ENCODE measurements at regions not wholly inside any gene's neighbourhood (a gene's known extent, or its start where the extent isn't known, plus 50 kb on each side); places are given as distances from the start of the nearest gene placed in this dataset.

GRCh38 chr2:196362973-196363549, 191.7 kb upstream of the STK17B start:
- DNase-seq = no peak

DNA sequence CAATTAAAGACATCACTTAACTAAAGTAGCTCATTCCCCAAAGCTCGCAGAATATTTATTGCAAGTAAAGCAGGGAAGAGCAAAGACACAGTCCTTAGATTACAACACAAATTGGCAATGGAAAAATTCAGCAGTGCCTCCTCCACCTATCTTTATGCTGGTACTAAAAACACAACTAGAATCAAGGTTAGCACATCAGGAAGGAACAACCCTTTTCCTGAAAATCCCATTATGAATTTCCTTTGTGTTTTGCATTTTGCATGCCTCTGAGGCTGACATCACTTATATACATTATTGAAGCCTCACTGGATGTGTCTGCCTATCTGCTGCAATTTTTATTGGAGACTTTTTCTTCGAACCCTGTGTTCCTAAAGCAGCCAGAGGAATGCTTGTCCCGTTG, 193.8 kb upstream of the STK17B start:
- no peak for DNase-seq

- no peak for DNase-seq
These were observed 194.5 kb upstream of the STK17B start for GRCh38 chr2:196365923-196366322.

DNA sequence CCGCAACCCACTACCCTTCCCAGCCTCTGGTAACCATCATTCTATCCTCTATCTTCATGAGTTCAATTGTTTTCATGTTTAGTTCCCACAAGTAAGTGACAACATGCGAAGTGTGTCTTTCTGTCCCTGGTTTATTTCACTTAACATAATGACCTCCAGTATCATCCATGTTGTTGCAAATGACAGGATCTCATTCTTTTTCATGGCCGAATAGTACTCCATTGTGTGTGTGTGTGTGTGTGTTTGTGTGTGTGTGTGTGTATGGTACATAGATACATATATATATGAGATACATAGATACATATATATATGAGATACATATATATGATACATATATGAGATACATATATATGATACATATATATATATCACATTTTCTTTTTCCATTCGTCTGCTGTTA, 196.3 kb upstream of the STK17B start:
- no peak for DNase-seq

DNA sequence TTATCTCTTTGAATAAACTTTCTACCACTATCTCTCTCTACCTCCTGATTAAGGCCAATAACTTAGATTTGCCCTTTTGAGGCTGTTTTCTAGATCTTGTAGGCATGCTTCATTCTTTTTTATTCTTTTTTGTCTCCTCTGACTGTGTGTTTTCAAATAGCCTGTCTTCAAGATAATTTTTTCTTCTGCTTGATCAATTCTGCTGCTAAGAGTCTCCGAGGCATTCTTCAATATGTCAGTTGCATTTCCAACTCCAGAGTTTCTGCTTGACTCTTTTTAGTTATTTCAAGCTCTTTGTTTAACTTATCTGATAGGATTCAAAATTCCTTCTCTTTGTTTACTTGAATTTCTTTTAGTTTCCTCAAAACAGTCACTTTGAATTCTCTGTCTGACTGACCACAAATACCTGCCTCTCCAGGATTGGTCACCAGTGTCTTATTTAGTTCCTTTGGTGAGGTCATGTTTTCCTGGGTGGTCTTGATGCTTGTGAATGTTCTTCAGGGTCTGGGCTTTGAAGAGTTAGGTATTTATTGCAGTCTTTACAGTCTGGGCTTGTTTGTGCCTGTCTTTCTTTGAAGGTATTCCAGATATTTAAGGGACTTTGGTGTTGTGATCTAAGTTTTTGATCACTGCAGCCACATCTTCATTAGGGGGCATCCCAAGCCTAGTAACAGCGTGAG, 197.3 kb upstream of the STK17B start:
- no peak for DNase-seq

DNA sequence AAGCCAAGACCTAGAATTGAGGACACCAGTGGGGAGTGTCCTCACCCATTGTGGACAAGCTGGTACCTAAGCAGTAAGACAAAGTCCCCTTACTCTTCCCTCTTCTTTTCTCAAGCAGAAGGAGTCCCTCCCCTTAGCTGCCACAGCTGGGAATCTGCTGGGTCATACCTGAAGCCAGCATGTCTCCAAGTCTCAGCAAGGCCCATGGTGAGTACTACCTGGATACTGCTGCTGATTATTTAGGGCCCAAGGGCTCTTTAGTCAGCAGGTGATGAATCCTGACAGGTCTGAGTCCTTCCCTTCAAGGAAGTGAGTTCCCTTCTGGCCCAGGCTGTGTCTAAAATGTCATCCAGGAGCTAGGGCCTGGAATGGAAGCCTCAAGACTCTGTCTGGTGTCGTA, 198.6 kb upstream of the STK17B start:
- no peak for DNase-seq

- no peak for DNase-seq
These were observed 199.0 kb upstream of the STK17B start for GRCh38 chr2:196370381-196370780.

DNA sequence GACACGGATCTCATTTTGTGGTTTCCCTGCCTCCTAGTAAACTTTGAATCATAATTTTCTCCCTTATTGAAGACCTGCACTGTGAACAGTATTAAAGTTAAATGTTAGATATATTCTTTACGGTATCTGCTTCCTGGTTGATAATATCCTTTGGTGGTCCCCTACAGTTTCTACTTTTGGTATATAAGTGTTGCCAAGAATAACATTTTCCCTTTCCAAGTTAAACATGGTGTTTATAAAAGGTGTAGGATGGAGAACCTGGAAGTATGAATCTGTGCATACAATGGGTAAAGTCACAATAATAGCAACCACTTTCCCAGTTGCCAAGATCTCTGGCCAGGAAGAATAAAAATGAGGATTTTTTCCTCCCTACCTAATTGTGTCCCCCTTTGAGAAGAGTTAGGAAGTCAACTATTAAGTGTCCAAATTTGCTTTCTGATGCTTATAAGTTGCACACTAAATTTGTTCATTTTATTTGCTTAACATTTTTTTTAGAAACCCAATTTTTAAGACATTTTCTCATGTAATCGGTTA, 201.0 kb upstream of the STK17B start:
- DNase-seq = no peak

DNA sequence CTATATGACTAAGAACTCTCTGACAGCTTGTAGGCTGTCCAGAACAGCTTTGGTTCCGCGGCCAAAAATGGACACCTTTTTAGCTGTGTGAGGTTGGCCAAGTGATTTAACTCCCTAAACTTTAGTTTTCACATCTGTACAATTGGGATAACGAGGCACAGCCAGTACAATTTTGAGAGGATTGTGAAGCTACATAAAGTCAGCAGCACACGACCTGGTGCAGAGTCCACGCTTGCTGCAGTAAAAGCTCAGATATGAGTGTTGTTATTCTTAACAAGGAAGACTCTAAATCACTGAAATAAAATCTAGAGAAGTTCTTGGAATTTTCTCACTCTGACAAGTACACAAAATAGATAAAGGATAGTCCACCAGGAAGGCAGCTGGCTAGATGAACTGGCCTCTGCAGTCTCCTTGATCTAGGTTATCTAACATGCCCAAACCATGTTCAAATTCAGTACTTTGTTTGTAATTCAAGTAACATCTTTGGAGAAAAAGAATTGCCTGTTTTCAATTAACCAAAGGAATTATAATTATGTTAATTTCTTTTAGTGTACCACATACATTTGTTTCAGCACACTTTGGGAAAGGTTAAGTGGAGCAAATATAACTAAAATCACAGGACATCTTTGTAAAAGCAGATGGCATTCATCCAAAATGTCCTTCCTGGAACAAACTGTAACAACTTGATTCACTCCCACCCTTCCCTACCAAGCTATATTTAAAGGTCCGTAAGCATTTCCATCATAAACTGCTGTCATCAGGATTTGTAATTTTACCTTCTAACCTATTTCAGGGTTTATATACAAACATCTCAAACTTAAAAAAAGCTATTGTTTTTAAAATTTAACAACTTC, 201.7 kb upstream of the STK17B start:
- no peak for DNase-seq

- DNase-seq = no peak
These were observed 205.9 kb upstream of the STK17B start for GRCh38 chr2:196376984-196377877.

DNA sequence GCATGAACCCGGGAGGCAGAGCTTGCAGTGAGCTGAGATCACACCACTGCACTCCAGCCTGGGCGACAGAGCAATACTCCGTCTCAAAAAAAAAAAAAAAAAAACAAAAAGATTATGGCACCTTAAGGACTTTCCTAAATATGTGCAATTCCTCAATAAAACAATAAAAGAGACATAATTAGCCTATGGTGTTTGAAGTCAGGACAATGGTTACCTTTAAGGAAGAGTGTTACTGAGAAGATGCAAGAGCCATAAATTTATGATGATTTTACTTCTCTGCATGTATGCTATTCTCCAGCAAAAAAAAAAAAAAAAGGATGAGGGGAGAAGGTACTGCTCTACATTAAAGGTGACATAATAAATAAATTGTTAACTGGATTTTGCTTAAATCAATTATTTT, 208.2 kb upstream of the STK17B start:
- DNase-seq = no peak

- no peak for DNase-seq
These were observed 208.7 kb upstream of the STK17B start for GRCh38 chr2:196380098-196380497.

GRCh38 chr2:196380575-196380974, 209.2 kb upstream of the STK17B start:
- no peak for DNase-seq

GRCh38 chr2:196381464-196381863, 210.1 kb upstream of the STK17B start:
- no peak for DNase-seq

GRCh38 chr2:196383799-196384198, 212.4 kb upstream of the STK17B start:
- DNase-seq = no peak

DNA sequence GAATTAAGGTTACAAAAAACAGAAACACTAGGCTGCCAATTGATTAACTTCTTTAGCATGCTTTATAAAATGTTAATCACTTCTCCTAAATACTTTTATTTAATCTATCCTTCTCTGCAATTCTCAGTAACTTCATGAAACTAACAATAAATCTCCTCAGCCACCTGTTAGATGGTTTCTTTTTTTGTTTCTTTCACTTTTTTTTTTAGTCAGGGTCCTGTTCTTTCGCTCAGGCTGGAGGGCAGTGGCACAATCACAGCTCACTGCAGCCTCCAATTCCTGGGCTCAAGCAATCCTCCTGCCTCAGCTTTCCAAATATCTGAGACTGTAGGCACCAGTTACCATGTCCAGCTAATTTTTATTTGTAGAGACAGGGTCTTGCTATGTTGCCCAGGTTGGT, 213.4 kb upstream of the STK17B start:
- DNase-seq = no peak

DNA sequence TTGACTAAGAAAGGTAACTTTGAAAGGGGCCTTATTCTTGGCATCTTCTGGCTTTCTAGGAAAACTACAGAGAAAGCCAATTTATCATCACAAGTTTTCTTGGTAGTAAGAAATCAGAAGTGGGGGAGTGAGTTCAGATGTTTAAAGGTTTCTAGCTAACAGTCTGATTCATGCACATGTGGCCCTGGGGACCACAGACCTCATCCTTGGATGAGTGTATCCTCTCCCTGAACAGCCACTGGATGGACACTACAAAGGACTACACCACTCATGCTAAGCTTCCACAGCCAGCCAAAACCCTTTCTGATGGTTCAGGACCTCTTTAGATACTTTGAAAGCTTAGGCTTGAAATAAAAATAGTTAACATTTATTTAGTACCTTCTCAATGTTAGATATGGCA, 218.3 kb upstream of the STK17B start:
- no peak for DNase-seq

DNA sequence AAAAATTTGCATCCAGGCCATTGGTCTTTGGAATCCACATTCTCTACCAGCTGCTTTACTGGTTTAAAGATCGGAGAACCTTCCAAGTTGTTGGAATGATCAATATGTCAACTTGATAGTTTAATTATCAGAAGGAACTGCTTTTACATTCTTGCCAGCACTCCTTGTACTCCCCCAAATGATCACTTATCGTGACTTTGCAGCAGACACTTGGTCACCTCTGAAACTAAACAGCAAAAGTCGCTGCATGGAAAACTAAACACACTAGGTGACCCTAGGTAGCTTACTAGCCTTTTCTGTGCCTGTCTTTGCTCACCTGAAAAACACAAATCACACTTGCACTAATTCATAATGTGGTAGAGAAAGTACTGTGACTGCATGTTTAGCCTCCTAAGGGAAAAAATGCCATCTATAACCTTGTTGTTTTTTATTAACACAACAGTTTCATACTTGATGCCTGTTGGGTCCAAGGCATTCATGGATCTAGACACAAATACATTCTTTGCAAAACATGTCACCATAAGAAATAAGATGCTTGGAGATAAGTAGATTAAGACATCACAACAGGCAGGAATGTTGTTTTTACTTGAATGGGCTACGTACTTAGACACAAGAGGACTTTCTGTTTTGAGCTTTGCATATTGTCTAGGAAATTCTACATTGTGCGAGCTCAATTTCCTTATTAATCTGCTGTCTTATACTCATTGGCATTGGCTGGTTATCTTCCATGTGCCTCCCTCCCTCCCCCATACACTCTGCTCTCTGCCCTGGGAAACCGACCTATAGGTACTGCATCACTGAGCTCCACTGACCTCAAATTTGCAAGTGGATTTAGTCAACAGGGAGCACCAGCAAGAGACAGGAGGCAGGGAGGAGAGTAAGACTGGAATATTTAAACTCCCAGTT, 219.1 kb upstream of the STK17B start:
- no peak for DNase-seq

- DNase-seq = no peak
These were observed 219.7 kb upstream of the STK17B start for GRCh38 chr2:196391149-196391479.

GRCh38 chr2:196399096-196399495, 227.7 kb upstream of the STK17B start:
- no peak for DNase-seq

DNA sequence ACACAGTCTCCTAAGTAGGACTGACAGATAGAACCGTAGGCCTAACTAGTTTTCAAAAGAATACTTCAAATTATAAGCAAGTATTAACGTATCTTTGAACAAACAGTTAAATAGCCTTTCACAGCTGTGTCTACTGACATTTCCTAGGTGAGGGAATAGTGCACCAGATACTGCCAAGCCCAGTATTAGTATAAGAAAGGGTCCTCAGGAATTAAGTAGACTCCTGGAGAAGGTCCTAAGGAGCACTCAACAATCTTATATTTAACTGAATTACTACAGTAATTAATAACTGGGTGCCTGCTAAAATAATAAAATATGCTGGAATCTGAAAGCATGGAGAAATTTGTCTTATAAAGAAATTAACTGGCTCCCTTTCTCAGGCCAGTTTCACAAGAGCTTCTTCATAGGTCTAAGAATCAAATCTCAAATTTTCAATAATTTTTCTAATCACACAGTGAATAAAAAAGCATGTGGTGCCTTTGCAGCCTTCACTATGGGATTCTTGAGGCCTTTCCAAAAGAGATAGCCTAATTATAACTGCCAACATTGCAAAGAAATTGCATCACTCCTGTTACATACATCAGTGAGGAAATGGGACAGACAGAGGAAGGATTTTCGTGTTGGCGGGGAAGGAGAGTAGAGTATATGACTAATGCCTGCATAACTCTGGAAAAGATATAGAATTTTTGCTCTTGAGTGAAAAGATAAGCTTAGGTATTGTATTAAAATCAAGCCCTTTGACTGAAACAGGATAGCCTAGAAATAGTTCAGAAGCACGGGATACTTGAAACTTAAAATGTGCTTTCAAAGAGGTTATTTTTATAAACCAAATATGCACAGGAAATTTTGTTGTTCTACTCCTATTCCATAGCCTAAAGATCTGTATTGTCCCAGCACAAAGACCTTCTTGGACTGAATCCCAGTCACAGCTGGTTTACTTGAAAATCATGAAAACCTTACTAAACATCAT, 228.6 kb upstream of the STK17B start:
- DNase-seq = no peak
